ENCODE measurements at regions not wholly inside any gene's neighbourhood (a gene's known extent, or its start where the extent isn't known, plus 50 kb on each side); places are given as distances from the start of the nearest gene placed in this dataset.
"Not testable (repeated sequence)": the region's sequence is repeated elsewhere in the genome, so short reads cannot be mapped to it uniquely, and the experiment has no call there.

DNA sequence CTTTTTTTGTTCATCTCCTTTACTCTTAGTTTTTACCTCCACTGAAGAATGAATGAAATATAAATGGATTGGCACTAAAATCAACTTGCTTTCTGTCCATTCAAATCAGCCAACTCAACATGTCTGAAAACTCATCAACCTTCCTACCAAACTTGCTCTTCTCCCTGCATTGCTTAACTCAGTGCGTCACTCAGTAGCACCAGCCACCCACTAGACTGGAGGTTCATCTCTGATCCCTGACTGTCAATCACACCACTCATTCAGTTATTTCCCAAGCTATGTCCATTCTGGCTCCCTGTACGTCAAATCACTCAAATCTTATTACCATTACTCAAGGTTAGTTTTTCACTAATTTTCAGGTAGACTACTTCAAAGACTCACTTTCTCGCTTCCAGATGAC, 75.2 kb upstream of the RBMS1 start:
- no peak overlapping the region for H3K4me3 ChIP-seq (ENCODE audit: low read length)
- H3K27me3 ChIP-seq (ENCODE audit: control insufficient read depth, insufficient read depth, low read length): no peaks in the 10 kb centered on the region
- H3K9me3 ChIP-seq (ENCODE audit: control insufficient read depth, low read depth, low read length): no peaks in the 10 kb centered on the region
- DNase-seq: no peak
- H3K27ac ChIP-seq (ENCODE audit: low read length): no peak overlapping the region
- no peaks in the 10 kb centered on the region for H3K4me1 ChIP-seq (ENCODE audit: control insufficient read depth, insufficient read depth, low read length)
- H3K36me3 ChIP-seq (ENCODE audit: control insufficient read depth, insufficient read depth, low read length): no peaks in the 10 kb centered on the region
- 100% methylated on average over 1 of the region's 3 CpGs for WGBS (ENCODE audit: insufficient coverage, low lambda C conversion rate)

DNA sequence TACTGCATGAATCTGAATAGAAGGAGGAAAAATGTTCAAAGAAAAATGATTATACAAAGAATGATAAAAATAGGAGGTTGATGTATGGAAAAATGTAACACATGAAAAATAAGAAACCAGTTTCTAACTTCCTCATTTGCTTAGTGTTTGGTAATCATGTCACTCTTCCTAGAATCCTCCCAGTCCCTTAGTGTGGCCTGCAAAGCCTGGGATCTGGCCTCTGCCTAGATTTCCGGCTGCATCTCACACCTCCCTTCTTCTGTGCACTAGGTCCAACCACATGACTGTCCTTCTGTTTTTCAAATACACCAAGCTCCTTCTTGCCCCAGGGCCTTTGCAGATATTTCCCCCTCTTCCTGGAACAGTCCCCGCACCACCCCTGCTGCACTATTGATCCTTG, 76.8 kb upstream of the RBMS1 start:
- H3K4me3 ChIP-seq (ENCODE audit: low read length): no peak overlapping the region
- DNase-seq: no peak
- WGBS (ENCODE audit: insufficient coverage, low lambda C conversion rate): 100% methylated on average over 1 of the region's 2 CpGs

DNA sequence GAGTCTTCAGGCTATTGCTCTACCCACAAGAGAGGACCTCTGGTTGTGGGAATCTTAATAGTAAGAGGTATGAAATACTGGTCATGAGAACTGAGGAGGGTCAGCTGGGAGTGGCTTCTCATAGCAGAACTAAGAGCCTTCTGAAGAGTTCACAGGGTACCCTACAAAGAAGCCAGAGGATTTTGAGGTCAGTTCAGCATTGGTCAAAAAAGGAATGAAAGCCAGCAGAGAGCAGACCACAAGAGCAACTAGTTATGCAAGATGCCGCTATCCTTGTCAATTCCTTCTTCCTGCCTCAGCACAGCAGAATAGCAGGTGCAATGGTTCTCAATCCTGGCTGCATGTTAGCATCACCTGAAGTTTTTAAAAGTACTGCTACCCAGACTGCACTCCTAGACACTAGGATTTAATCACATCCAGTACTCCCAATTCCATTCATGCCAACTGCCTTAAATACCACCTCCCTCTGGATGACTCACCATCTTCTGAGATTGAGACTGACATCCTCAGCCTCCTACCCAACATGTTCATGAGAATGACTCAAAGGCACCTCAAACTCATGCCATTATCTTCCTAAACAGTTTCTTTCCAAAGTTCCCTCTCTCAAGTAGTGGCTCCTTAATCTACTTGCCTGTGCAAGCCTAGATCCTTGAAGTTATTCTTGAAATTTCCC, 81.0 kb upstream of the RBMS1 start:
- Histone ChIP-seq H3K27me3 (ENCODE audit: control insufficient read depth, insufficient read depth, low read length) (no peaks in the 10 kb centered on the region), H3K4me3 (ENCODE audit: low read length) (no peak overlapping the region), H3K4me1 (ENCODE audit: control insufficient read depth, insufficient read depth, low read length) (no peaks in the 10 kb centered on the region), H3K36me3 (ENCODE audit: control insufficient read depth, insufficient read depth, low read length) (no peaks in the 10 kb centered on the region), H3K9me3 (ENCODE audit: control insufficient read depth, low read depth, low read length) (no peaks in the 10 kb centered on the region), H3K27ac (ENCODE audit: low read length) (no peak overlapping the region)
- WGBS (ENCODE audit: insufficient coverage, low lambda C conversion rate): no CpG with 5 or more reads among the region's 1 CpG
- no peak for DNase-seq

More for the DNA sequence above, 76.8 kb upstream of the RBMS1 start:
- Histone ChIP-seq H3K27ac (ENCODE audit: low read length) (no peak overlapping the region), H3K4me1 (ENCODE audit: control insufficient read depth, insufficient read depth, low read length) (no peaks in the 10 kb centered on the region), H3K9me3 (ENCODE audit: control insufficient read depth, low read depth, low read length) (no peaks in the 10 kb centered on the region), H3K27me3 (ENCODE audit: control insufficient read depth, insufficient read depth, low read length) (no peaks in the 10 kb centered on the region), H3K36me3 (ENCODE audit: control insufficient read depth, insufficient read depth, low read length) (no peaks in the 10 kb centered on the region)

DNA sequence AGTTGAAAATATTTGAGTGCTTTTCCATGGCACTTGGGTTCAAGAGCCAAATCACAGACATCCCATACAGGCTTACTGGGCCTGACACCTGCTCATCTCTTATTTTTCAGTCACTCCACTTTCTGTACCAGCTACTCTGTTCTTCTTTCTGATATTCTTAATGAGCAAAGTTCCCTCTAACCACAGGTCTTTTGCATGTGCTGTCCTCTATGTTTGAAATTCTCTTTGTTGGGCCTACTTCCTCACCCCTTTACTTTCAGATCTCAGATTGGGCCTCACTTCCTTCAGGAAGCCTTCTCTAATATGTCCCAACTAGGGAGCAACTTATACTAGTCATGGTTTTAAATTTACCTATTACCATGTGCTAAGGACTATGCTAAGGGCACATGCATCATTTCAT, 81.8 kb upstream of the RBMS1 start:
- no peaks in the 10 kb centered on the region for H3K4me1 ChIP-seq (ENCODE audit: control insufficient read depth, insufficient read depth, low read length)
- DNase-seq: no peak
- H3K27ac ChIP-seq (ENCODE audit: low read length): no peak overlapping the region
- no peaks in the 10 kb centered on the region for H3K27me3 ChIP-seq (ENCODE audit: control insufficient read depth, insufficient read depth, low read length)
- H3K4me3 ChIP-seq (ENCODE audit: low read length): no peak overlapping the region
- H3K9me3 ChIP-seq (ENCODE audit: control insufficient read depth, low read depth, low read length): no peaks in the 10 kb centered on the region
- H3K36me3 ChIP-seq (ENCODE audit: control insufficient read depth, insufficient read depth, low read length): no peaks in the 10 kb centered on the region

DNA sequence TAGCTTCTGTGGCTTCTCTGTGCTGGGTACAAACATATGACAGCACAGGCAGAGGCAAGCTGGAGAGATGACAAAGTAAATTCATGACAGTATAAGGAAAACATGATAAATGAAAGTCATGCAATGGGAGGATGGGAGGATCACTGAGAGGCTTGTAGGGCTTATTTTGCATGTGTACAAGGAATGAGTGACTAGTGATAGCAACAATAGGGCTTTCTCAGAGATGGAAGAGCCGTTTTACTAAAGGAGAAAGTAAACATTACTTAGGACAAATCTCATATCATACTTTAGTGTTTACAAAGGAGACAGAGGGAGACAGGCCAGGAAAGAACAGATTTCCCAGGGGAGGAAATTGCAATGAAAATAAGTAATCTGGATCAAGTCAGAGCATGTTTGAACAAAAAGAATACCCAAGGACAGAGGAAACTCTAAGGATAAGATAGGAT, 82.5 kb upstream of the RBMS1 start:
- Histone ChIP-seq H3K36me3 (ENCODE audit: control insufficient read depth, insufficient read depth, low read length) (no peaks in the 10 kb centered on the region), H3K27ac (ENCODE audit: low read length) (no peak overlapping the region), H3K27me3 (ENCODE audit: control insufficient read depth, insufficient read depth, low read length) (no peaks in the 10 kb centered on the region), H3K9me3 (ENCODE audit: control insufficient read depth, low read depth, low read length) (no peaks in the 10 kb centered on the region), H3K4me3 (ENCODE audit: low read length) (no peak overlapping the region), H3K4me1 (ENCODE audit: control insufficient read depth, insufficient read depth, low read length) (no peaks in the 10 kb centered on the region)
- DNase-seq: no peak
- 20% methylated on average over 1 of the region's 1 CpG for WGBS (ENCODE audit: insufficient coverage, low lambda C conversion rate)

DNA sequence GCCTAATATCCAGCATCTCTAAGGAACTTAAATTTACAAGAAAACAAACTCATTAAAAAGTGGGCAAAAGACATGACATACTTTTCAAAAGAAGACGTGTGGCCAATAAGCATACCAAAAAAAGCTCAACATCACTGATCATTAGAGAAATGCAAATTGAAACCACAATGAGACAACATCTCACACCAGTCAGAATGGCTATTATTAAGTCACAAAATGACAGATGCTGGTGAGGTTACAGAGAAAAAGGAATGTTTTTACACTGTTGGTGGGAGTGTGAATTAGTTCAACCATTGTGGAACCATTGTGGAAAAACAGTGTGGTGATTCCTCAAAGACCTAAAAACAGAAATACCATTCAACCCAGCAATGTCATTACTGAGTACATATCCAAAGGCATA, 83.5 kb upstream of the RBMS1 start:
- not testable (repeated sequence) for H3K9me3 ChIP-seq (ENCODE audit: control insufficient read depth, low read depth, low read length); H3K4me3 ChIP-seq (ENCODE audit: low read length); H3K4me1 ChIP-seq (ENCODE audit: control insufficient read depth, insufficient read depth, low read length); H3K27ac ChIP-seq (ENCODE audit: low read length); DNase-seq; H3K36me3 ChIP-seq (ENCODE audit: control insufficient read depth, insufficient read depth, low read length); H3K27me3 ChIP-seq (ENCODE audit: control insufficient read depth, insufficient read depth, low read length)
- 100% methylated on average over 1 of the region's 1 CpG for WGBS (ENCODE audit: insufficient coverage, low lambda C conversion rate)

DNA sequence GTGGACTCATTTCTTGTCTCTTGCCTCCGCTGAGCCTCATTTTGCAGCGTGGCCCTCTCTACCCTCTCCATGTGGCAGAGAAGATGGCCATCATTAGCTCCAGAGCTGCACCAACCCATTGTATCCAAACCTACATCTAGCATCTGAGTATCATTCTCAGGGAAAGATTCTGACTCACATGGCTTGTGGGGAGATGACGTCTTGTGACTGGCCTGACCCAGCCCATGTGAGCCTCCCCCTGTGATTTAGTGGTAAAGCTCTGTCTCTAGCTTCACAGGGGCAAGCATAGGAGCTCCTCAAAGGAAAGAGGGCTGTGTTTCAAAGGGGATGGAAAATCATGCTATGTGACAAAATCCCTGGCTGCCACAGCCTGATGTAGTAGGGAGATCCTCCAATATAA, 87.4 kb upstream of the RBMS1 start:
- no peak overlapping the region for H3K27ac ChIP-seq (ENCODE audit: low read length)
- no CpG with 5 or more reads among the region's 3 CpGs for WGBS (ENCODE audit: insufficient coverage, low lambda C conversion rate)
- H3K9me3 ChIP-seq (ENCODE audit: control insufficient read depth, low read depth, low read length): no peaks in the 10 kb centered on the region
- no peak for DNase-seq
- H3K4me1 ChIP-seq (ENCODE audit: control insufficient read depth, insufficient read depth, low read length): no peaks in the 10 kb centered on the region
- no peak overlapping the region for H3K4me3 ChIP-seq (ENCODE audit: low read length)
- H3K36me3 ChIP-seq (ENCODE audit: control insufficient read depth, insufficient read depth, low read length): no peaks in the 10 kb centered on the region
- H3K27me3 ChIP-seq (ENCODE audit: control insufficient read depth, insufficient read depth, low read length): no peaks in the 10 kb centered on the region

DNA sequence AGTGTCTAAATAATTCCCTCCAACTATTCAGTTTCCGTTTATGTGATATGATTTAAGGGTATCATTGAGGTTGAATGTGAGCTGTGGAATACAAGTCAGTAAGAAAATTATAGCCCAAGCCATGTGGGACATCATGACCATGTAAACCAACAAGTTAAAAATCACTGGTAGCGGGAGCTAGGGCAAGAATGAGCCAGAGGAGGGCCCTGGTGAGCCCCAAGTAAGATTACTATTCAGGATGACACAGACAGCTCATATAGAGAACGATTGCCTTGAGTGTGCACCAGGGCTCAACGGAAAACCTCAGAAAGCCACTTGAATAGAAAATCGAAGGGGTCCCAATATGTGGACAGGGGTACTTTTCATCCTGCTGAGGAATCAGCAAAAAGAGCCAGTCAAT, 87.8 kb upstream of the RBMS1 start:
- no peak overlapping the region for H3K4me3 ChIP-seq (ENCODE audit: low read length)
- no peaks in the 10 kb centered on the region for H3K27me3 ChIP-seq (ENCODE audit: control insufficient read depth, insufficient read depth, low read length)
- no peak for DNase-seq
- WGBS (ENCODE audit: insufficient coverage, low lambda C conversion rate): no CpG with 5 or more reads among the region's 5 CpGs
- H3K4me1 ChIP-seq (ENCODE audit: control insufficient read depth, insufficient read depth, low read length): no peaks in the 10 kb centered on the region
- H3K9me3 ChIP-seq (ENCODE audit: control insufficient read depth, low read depth, low read length): no peaks in the 10 kb centered on the region
- no peak overlapping the region for H3K27ac ChIP-seq (ENCODE audit: low read length)
- H3K36me3 ChIP-seq (ENCODE audit: control insufficient read depth, insufficient read depth, low read length): no peaks in the 10 kb centered on the region

DNA sequence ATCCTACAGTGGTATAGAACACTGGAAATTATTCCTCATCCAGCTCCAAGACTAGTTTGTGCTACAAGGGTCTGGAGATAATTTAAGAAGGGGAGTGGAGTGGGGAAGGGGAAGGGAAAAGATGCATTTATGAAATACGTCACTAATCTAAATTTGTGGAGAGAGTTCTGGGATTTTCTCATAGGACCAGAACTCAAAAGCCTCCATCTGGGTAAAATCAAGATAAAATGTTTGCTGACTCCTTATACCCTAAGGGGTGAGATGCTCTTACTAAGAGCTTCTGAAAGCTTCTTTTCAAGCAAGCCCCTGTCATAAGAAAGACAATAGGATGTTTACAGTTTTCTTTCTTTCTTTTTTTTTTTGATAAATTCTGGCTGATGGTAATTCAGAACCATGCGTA, 88.5 kb upstream of the RBMS1 start:
- H3K9me3 ChIP-seq (ENCODE audit: control insufficient read depth, low read depth, low read length): no peaks in the 10 kb centered on the region
- WGBS (ENCODE audit: insufficient coverage, low lambda C conversion rate): 79% methylated on average over 2 of the region's 2 CpGs
- no peak overlapping the region for H3K27ac ChIP-seq (ENCODE audit: low read length)

DNA sequence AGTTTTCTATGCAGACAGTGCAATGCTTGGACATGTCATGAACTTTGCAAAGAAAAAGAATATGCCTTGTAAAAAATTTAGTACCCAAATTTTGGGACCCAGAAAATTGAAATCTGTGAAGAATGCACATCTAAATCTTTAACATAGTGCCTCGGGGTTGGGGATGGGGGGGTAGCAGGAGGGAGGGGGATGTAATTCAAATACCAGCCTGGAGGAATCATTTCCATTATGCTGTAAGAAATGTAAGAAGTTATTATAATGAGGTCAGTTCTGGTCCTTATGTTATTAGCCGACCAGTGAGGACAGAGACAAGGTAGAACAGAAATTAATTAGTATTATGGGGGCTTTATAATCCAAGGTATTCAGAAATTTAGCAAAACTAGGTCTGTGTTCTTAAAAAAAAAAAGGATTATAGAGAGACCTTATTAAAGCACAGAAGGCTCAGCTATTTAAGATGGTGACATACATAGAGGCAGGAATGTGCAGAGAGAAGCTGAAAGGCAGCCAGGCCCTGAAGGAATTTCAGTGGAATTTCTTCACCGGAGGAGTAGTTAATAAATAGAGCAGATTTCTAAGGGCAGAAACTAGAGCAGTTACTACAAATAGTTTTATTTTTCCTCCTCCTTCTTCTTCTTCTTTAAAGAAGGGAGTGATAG, 89.0 kb upstream of the RBMS1 start:
- Histone ChIP-seq H3K4me3 (ENCODE audit: low read length) (no peak overlapping the region), H3K4me1 (ENCODE audit: control insufficient read depth, insufficient read depth, low read length) (no peaks in the 10 kb centered on the region), H3K36me3 (ENCODE audit: control insufficient read depth, insufficient read depth, low read length) (no peaks in the 10 kb centered on the region), H3K27ac (ENCODE audit: low read length) (peak overlapping the region; percentile 41), H3K9me3 (ENCODE audit: control insufficient read depth, low read depth, low read length) (no peaks in the 10 kb centered on the region), H3K27me3 (ENCODE audit: control insufficient read depth, insufficient read depth, low read length) (no peaks in the 10 kb centered on the region)
- DNase-seq: no peak
- 83% methylated on average over 1 of the region's 3 CpGs for WGBS (ENCODE audit: insufficient coverage, low lambda C conversion rate)

More for the DNA sequence above, 88.5 kb upstream of the RBMS1 start:
- Histone ChIP-seq H3K36me3 (ENCODE audit: control insufficient read depth, insufficient read depth, low read length) (no peaks in the 10 kb centered on the region), H3K4me1 (ENCODE audit: control insufficient read depth, insufficient read depth, low read length) (no peaks in the 10 kb centered on the region), H3K4me3 (ENCODE audit: low read length) (no peak overlapping the region), H3K27me3 (ENCODE audit: control insufficient read depth, insufficient read depth, low read length) (no peaks in the 10 kb centered on the region)
- no peak for DNase-seq

DNA sequence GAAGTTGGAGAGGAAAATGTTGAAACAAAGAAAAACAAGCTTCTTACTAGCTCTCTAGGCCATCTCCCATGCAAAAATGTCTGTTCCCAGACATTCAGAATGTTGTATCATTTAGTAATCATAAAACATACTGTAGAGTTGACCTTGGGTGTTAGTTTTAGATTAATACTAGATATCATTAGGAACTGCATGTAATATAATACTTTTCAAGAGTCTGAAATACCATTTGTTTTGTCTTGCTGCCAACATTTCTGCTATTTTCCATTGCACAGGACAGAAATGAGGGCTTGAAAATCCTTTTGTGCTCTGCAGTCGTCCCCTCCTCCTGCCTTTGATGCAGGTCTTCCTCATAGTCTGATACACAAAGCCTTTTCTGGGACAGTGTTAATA, 89.5 kb upstream of the RBMS1 start:
- DNase-seq: peak; percentile 12 to 31
- no peaks in the 10 kb centered on the region for H3K27me3 ChIP-seq (ENCODE audit: control insufficient read depth, insufficient read depth, low read length)
- peak overlapping the region; percentile 41 for H3K27ac ChIP-seq (ENCODE audit: low read length)

More for the DNA sequence above, 89.5 kb upstream of the RBMS1 start:
- no CpG with 5 or more reads among the region's 1 CpG for WGBS (ENCODE audit: insufficient coverage, low lambda C conversion rate)
- no peaks in the 10 kb centered on the region for H3K9me3 ChIP-seq (ENCODE audit: control insufficient read depth, low read depth, low read length)
- H3K4me3 ChIP-seq (ENCODE audit: low read length): no peak overlapping the region
- no peaks in the 10 kb centered on the region for H3K36me3 ChIP-seq (ENCODE audit: control insufficient read depth, insufficient read depth, low read length)
- H3K4me1 ChIP-seq (ENCODE audit: control insufficient read depth, insufficient read depth, low read length): no peaks in the 10 kb centered on the region

All from large intestine (tissue), 3 donors.